IMR-90 (cell line): ENCODE measurements at regions not wholly inside any gene's neighbourhood (a gene's known extent, or its start where the extent isn't known, plus 50 kb on each side); places are given as distances from the start of the nearest gene placed in this dataset.

Experiments used
- ATAC-seq: fragments of 200-7000 bp; cut with Tn5 transposase; 2 replicates; pipeline ENCODE4 v1.9.1; 2020; ENCODE audit warnings: low read depth, mild to moderate bottlenecking, moderate library complexity
- BruUV-seq: library from RNA; stranded (reverse); fragments of 400-500 nt; replicated peaks from 2 replicates; lab custom pipeline; 2021; lab: Mats Ljungman, UMichigan
- CTCF ChIA-PET: fragments of 300-600 bp; formaldehyde crosslinking; extraction: SDS; loops from one replicate; lab custom pipeline; 2021; ENCODE audit warnings: antibody characterized with exemption; lab: Yijun Ruan, JAX
- POLR2A ChIA-PET: fragments of 300-600 bp; sonication (Branson Sonifier 250); formaldehyde crosslinking; loops from one replicate; lab custom pipeline; 2022; ENCODE audit warnings: antibody characterized with exemption; ENCODE audit not compliant: unreplicated experiment; lab: Charles Lee
- DNase-seq: peaks from one replicate; pipeline ENCODE4 v3.0.0; 2013
- H2AFZ ChIP-seq: replicated peaks from 2 replicates; pipeline ENCODE3; 2013; ENCODE audit warnings: low read length, mild to moderate bottlenecking; ENCODE audit not compliant: poor library complexity
- H2AK5ac ChIP-seq: 2 replicates; pipeline ENCODE4 v1.6.1; 2013; ENCODE audit warnings: low read depth, low read length, inconsistent platforms
- H2AK9ac ChIP-seq: replicated peaks from 2 replicates; pipeline ENCODE3; 2013; ENCODE audit warnings: mild to moderate bottlenecking, low read depth, low read length, moderate library complexity; ENCODE audit not compliant: poor library complexity
- H2BK120ac ChIP-seq: 2 replicates; pipeline ENCODE4 v1.6.1; 2013; ENCODE audit warnings: low read depth, low read length, inconsistent platforms
- H2BK15ac ChIP-seq: 3 replicates; pipeline ENCODE4 v1.6.1; 2013; ENCODE audit warnings: low read depth, low read length, inconsistent platforms
- H2BK20ac ChIP-seq: 2 replicates; pipeline ENCODE4 v1.6.1; 2013; ENCODE audit warnings: low read depth, mild to moderate bottlenecking, inconsistent platforms, low read length, moderate library complexity
- H2BK5ac ChIP-seq: 2 replicates; pipeline ENCODE4 v1.6.1; 2013; ENCODE audit warnings: mild to moderate bottlenecking, low read depth, low read length, inconsistent platforms; ENCODE audit not compliant: poor library complexity, severe bottlenecking
- H3K14ac ChIP-seq: replicated peaks from 2 replicates; pipeline ENCODE4 v1.6.1; 2013; ENCODE audit warnings: low read depth, low read length, inconsistent platforms
- H3K18ac ChIP-seq: 2 replicates; pipeline ENCODE4 v1.6.1; 2013; ENCODE audit warnings: low read depth, low read length, control low read depth
- H3K23ac ChIP-seq: 2 replicates; pipeline ENCODE4 v1.6.1; 2013; ENCODE audit warnings: low read depth, low read length, inconsistent platforms
- H3K27ac ChIP-seq: 2 replicates; pipeline ENCODE4 v1.5.1; 2013; ENCODE audit warnings: mild to moderate bottlenecking, control low read depth, low read length; ENCODE audit not compliant: insufficient read depth
- H3K27me3 ChIP-seq: 2 replicates; pipeline ENCODE4 v1.6.1; 2013; ENCODE audit warnings: low read length; ENCODE audit not compliant: control insufficient read depth, insufficient read depth
- H3K36me3 ChIP-seq: 2 replicates; pipeline ENCODE4 v1.6.1; 2013; ENCODE audit warnings: low read length, mixed read lengths; ENCODE audit not compliant: control insufficient read depth, insufficient read depth
- H3K4ac ChIP-seq: 2 replicates; pipeline ENCODE4 v1.6.1; 2013; ENCODE audit warnings: low read depth, low read length, inconsistent platforms
- H3K4me1 ChIP-seq: 2 replicates; pipeline ENCODE4 v1.6.1; 2013; ENCODE audit warnings: low read length, mixed read lengths; ENCODE audit not compliant: control insufficient read depth, insufficient read depth
- H3K4me2 ChIP-seq: 2 replicates; pipeline ENCODE4 v1.6.1; 2013; ENCODE audit warnings: low read depth, mild to moderate bottlenecking, control low read depth, low read length, moderate library complexity
- H3K4me3 ChIP-seq: 2 replicates; pipeline ENCODE4 v1.5.1; 2013; ENCODE audit warnings: low read depth, mild to moderate bottlenecking, control low read depth, low read length, moderate library complexity; ENCODE audit not compliant: insufficient read depth
- H3K56ac ChIP-seq: 2 replicates; pipeline ENCODE4 v1.6.1; 2013; ENCODE audit warnings: low read length, inconsistent platforms; ENCODE audit not compliant: insufficient read depth; ENCODE audit errors: extremely low read depth
- H3K79me1 ChIP-seq, 2 experiments: 2 replicates each; pipeline ENCODE4 v1.6.1; 2013; ENCODE audit warnings: low read length in 2 of 2, inconsistent platforms in 1 of 2, low read depth in 1 of 2
- H3K9ac ChIP-seq: 2 replicates; pipeline ENCODE4 v1.6.1; 2013; ENCODE audit warnings: low read depth, low read length, control low read depth
- H3K9me1 ChIP-seq: 2 replicates; pipeline ENCODE4 v1.6.1; 2013; ENCODE audit warnings: low read length, inconsistent platforms; ENCODE audit not compliant: insufficient read depth
- H3K9me3 ChIP-seq: 2 replicates; pipeline ENCODE4 v1.6.1; 2013; ENCODE audit warnings: low read length; ENCODE audit not compliant: control insufficient read depth, insufficient read depth
- H4K20me1 ChIP-seq: 2 replicates; pipeline ENCODE4 v1.6.1; 2013; ENCODE audit warnings: low read length, inconsistent platforms; ENCODE audit not compliant: insufficient read depth
- H4K5ac ChIP-seq: 2 replicates; pipeline ENCODE4 v1.6.1; 2013; ENCODE audit warnings: mild to moderate bottlenecking, low read depth, low read length, control low read depth
- H4K8ac ChIP-seq, 2 experiments: 2 replicates each; pipeline ENCODE4 v1.6.1; 2013; ENCODE audit warnings: low read depth in 2 of 2, low read length in 2 of 2, control low read depth in 1 of 2, inconsistent platforms in 1 of 2
- H4K91ac ChIP-seq: 2 replicates; pipeline ENCODE4 v1.6.1; 2013; ENCODE audit warnings: low read depth, low read length, inconsistent platforms; ENCODE audit not compliant: insufficient read depth
- BHLHE40 ChIP-seq: fragments of 150-350 bp; IDR thresholded peaks from 2 replicates; pipeline ENCODE4 v1.6.1; 2016; ENCODE audit warnings: mild to moderate bottlenecking, low read depth, low read length
- CEBPB ChIP-seq: IDR thresholded peaks from 2 replicates; pipeline ENCODE4 v1.6.1; 2012; ENCODE audit warnings: low read depth, low read length, improper control_type of control experiment
- CHD1 ChIP-seq: IDR thresholded peaks from 2 replicates; pipeline ENCODE4 v1.6.1; 2012; ENCODE audit warnings: low read depth, low read length, improper control_type of control experiment
- FOS ChIP-seq: fragments of 150-350 bp; IDR thresholded peaks from 2 replicates; pipeline ENCODE4 v1.6.1; 2016; ENCODE audit warnings: low read depth, low read length
- MAFK ChIP-seq: IDR thresholded peaks from 2 replicates; pipeline ENCODE4 v1.6.1; 2012; ENCODE audit warnings: low read depth, low read length, improper control_type of control experiment
- MAZ ChIP-seq: IDR thresholded peaks from 2 replicates; pipeline ENCODE4 v1.6.1; 2012; ENCODE audit warnings: low read depth, mild to moderate bottlenecking, low read length, improper control_type of control experiment, moderate library complexity, borderline replicate concordance
- MXI1 ChIP-seq: IDR thresholded peaks from 2 replicates; pipeline ENCODE4 v1.6.1; 2012; ENCODE audit warnings: low read depth, mild to moderate bottlenecking, low read length, moderate library complexity, borderline replicate concordance
- NFE2L2 ChIP-seq: fragments of 150-350 bp; IDR thresholded peaks from 2 replicates; pipeline ENCODE4 v1.6.1; 2016; ENCODE audit warnings: low read depth, mild to moderate bottlenecking, low read length
- POLR2A ChIP-seq: IDR thresholded peaks from 2 replicates; pipeline ENCODE4 v1.6.1; 2012; ENCODE audit warnings: mild to moderate bottlenecking, low read depth, low read length
- RAD21 ChIP-seq: IDR thresholded peaks from 2 replicates; pipeline ENCODE4 v1.6.1; 2012; ENCODE audit warnings: low read length, improper control_type of control experiment
- RCOR1 ChIP-seq: IDR thresholded peaks from 2 replicates; pipeline ENCODE4 v1.6.1; 2012; ENCODE audit warnings: mild to moderate bottlenecking, low read length, improper control_type of control experiment; ENCODE audit not compliant: insufficient replicate concordance
- RFX5 ChIP-seq: IDR thresholded peaks from 2 replicates; pipeline ENCODE4 v1.8.0; 2012; ENCODE audit warnings: low read depth, mild to moderate bottlenecking, low read length, moderate library complexity
- SMC3 ChIP-seq: fragments of 150-350 bp; IDR thresholded peaks from 2 replicates; pipeline ENCODE4 v1.6.1; 2016; ENCODE audit warnings: low read depth, mild to moderate bottlenecking, antibody characterized with exemption, low read length, moderate library complexity
- WGBS, 2 experiments: methylation state at CpG; one replicate each; pipeline versions ENCODE4 v1.1.5 to v1.1.7; 2013; ENCODE audit warnings: missing lambda C conversion rate in 2 of 2; ENCODE audit not compliant: insufficient read length in 1 of 2; ENCODE audit errors: extremely low coverage in 2 of 2; 5-methylcytosine and 5-hydroxymethylcytosine counted together
- dilution Hi-C: fragments of 300-500 bp; cut with HindIII; formaldehyde crosslinking; loops from one replicate; pipeline ENCODE4 v1.14.3; 2018; ENCODE audit warnings: low sequenced_read_pairs; ENCODE audit not compliant: unreplicated experiment
- in situ Hi-C: fragments of 300-500 bp; cut with MboI; formaldehyde crosslinking; loops from 3 replicates; pipeline ENCODE4 v1.14.3; 2019; ENCODE audit warnings: low sequenced_read_pairs, inconsistent platforms, mixed read lengths
- intact Hi-C: fragments of 100-400 bp; cut with micrococcal nuclease; formaldehyde crosslinking; loops from 2 replicates; pipeline ENCODE4 v1.10.0; 2022
- TF ChIP-seq, protein P1 (sequence below): fragments of 150-350 bp; IDR thresholded peaks from 2 replicates; pipeline ENCODE4 v1.6.1; 2017; ENCODE audit warnings: mild to moderate bottlenecking, antibody characterized with exemption, low read length, low read depth
- TF ChIP-seq, protein P2 (sequence below): fragments of 150-350 bp; IDR thresholded peaks from 2 replicates; pipeline ENCODE4 v1.6.1; 2016; ENCODE audit warnings: low read depth, mild to moderate bottlenecking, low read length, moderate library complexity, borderline replicate concordance
- TF ChIP-seq, protein P3 (sequence below): conservative IDR thresholded peaks from 2 replicates; pipeline ENCODE4 v1.5.1; 2012; ENCODE audit warnings: mild to moderate bottlenecking, low read depth, low read length, improper control_type of control experiment

DNA sequence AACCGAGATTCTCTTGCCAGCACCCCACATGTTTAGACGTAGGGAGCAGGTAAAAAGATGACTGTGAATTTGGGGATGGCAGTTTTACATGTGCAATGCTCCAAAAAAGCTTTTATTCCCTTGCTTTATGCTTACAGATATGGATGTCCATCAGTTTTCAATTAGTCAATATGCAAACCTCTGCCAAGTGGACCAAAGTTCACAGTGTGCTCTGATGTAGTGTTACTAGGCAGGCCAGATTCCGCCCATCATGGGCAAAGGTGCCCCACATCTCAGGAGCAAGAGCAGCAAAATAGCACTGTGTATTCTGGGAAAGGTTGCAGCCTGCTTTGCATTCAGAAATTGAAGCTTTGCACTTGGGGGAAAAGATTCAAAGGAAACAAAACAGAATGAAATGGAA, 329.7 kb upstream of the ZEB2 start:
- Histone ChIP-seq H3K9ac (no peak overlapping the region), H2BK15ac (no peak overlapping the region), H3K36me3 (no peaks in the 10 kb centered on the region), H3K4me3 (no peak overlapping the region), H2AK5ac (no peak overlapping the region), H4K20me1 (no peaks in the 10 kb centered on the region), H4K91ac (no peak overlapping the region), H3K4me1 (no peaks in the 10 kb centered on the region), H3K27ac (no peak overlapping the region), H2BK20ac (no peak overlapping the region), H4K8ac (no peak overlapping the region), H3K79me1 (no peaks in the 10 kb centered on the region), H2BK5ac (no peak overlapping the region), H3K9me3 (no peaks in the 10 kb centered on the region), H4K5ac (no peak overlapping the region), H3K23ac (no peak overlapping the region), H3K56ac (no peak overlapping the region), H3K4ac (no peak overlapping the region), H3K27me3 (no peaks in the 10 kb centered on the region), H3K18ac (no peak overlapping the region), H3K9me1 (no peaks in the 10 kb centered on the region), H3K14ac (no peak overlapping the region), H2BK120ac (no peak overlapping the region), H3K4me2 (no peak overlapping the region), H2AK9ac (no peak overlapping the region), H2AFZ (no peak overlapping the region)
- CTCF ChIA-PET, result interaction anchor here (0.6 kb wide), 1 partner anchor 819 kb away, joined by 3 read pairs; no protein-coding TSS in a partner anchor
- intact Hi-C loops, result no loop called here
- dilution Hi-C loops, result no loop called here
- DNase-seq (no peak), ATAC-seq (no peak)
- TF ChIP-seq NFE2L2 (no peak), RAD21 (no peak), MAZ (no peak), CHD1 (no peak), FOS (no peak), BHLHE40 (no peak), RFX5 (no peak), RCOR1 (no peak), SMC3 (no peak), MXI1 (no peak), MAFK (no peak), POLR2A (no peak), CEBPB (no peak)
- TF ChIP-seq, protein P1, sequence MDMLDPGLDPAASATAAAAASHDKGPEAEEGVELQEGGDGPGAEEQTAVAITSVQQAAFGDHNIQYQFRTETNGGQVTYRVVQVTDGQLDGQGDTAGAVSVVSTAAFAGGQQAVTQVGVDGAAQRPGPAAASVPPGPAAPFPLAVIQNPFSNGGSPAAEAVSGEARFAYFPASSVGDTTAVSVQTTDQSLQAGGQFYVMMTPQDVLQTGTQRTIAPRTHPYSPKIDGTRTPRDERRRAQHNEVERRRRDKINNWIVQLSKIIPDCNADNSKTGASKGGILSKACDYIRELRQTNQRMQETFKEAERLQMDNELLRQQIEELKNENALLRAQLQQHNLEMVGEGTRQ, result no peak
- TF ChIP-seq, protein P2, sequence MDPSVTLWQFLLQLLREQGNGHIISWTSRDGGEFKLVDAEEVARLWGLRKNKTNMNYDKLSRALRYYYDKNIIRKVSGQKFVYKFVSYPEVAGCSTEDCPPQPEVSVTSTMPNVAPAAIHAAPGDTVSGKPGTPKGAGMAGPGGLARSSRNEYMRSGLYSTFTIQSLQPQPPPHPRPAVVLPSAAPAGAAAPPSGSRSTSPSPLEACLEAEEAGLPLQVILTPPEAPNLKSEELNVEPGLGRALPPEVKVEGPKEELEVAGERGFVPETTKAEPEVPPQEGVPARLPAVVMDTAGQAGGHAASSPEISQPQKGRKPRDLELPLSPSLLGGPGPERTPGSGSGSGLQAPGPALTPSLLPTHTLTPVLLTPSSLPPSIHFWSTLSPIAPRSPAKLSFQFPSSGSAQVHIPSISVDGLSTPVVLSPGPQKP, result no peak
- TF ChIP-seq, protein P3, sequence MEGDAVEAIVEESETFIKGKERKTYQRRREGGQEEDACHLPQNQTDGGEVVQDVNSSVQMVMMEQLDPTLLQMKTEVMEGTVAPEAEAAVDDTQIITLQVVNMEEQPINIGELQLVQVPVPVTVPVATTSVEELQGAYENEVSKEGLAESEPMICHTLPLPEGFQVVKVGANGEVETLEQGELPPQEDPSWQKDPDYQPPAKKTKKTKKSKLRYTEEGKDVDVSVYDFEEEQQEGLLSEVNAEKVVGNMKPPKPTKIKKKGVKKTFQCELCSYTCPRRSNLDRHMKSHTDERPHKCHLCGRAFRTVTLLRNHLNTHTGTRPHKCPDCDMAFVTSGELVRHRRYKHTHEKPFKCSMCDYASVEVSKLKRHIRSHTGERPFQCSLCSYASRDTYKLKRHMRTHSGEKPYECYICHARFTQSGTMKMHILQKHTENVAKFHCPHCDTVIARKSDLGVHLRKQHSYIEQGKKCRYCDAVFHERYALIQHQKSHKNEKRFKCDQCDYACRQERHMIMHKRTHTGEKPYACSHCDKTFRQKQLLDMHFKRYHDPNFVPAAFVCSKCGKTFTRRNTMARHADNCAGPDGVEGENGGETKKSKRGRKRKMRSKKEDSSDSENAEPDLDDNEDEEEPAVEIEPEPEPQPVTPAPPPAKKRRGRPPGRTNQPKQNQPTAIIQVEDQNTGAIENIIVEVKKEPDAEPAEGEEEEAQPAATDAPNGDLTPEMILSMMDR, result no peak
- POLR2A ChIA-PET, result no interaction called here
- 100% methylated on average over 1 of the region's 3 CpGs; no CpG with 5 or more reads in 1 of the 2 experiments for WGBS, 2 experiments
- in situ Hi-C loops, result no loop called here
- BruUV-seq, result no TSS peak
